SK-N-SH (cell line): ENCODE measurements at regions not wholly inside any gene's neighbourhood (a gene's known extent, or its start where the extent isn't known, plus 50 kb on each side); places are given as distances from the start of the nearest gene placed in this dataset.

ENCODE experiments used
- EP300 ChIP-seq, 2 experiments: IDR thresholded peaks; 2 replicates each; pipeline versions ENCODE4 v1.4.0 to v1.6.1; 2012; ENCODE audit warnings: borderline replicate concordance in 1 of 2, low read depth in 1 of 2, low read length in 1 of 2
- FOSL2 ChIP-seq: IDR thresholded peaks from 2 replicates; pipeline ENCODE4 v1.4.0; 2012; ENCODE audit warnings: low read depth, mild to moderate bottlenecking, moderate library complexity, borderline replicate concordance
- MAX ChIP-seq: IDR thresholded peaks from 2 replicates; pipeline ENCODE4 v1.4.0; 2012; ENCODE audit warnings: low read depth
- MXI1 ChIP-seq: IDR thresholded peaks from 2 replicates; pipeline ENCODE4 v1.6.1; 2012; ENCODE audit warnings: mild to moderate bottlenecking, low read depth, low read length, improper control_type of control experiment
- NRF1 ChIP-seq: IDR thresholded peaks from 2 replicates; pipeline ENCODE4 v1.6.1; 2012; ENCODE audit warnings: low read depth, mild to moderate bottlenecking, low read length
- POLR2AphosphoS5 ChIP-seq: IDR thresholded peaks from 2 replicates; pipeline ENCODE4 v1.6.1; 2012; ENCODE audit warnings: low read depth, low read length
- RCOR1 ChIP-seq: fragments of 150-350 bp; IDR thresholded peaks from 2 replicates; pipeline ENCODE4 v1.6.1; 2017; ENCODE audit warnings: antibody characterized with exemption, low read length
- RFX5 ChIP-seq: IDR thresholded peaks from 2 replicates; pipeline ENCODE4 v1.6.1; 2012; ENCODE audit warnings: mild to moderate bottlenecking, improper control_type of control experiment, low read length
- RXRA ChIP-seq: IDR thresholded peaks from 2 replicates; pipeline ENCODE4 v1.4.0; 2012; ENCODE audit warnings: low read depth, mild to moderate bottlenecking, borderline replicate concordance
- YY1 ChIP-seq: IDR thresholded peaks from 2 replicates; pipeline ENCODE4 v1.4.0; 2012; ENCODE audit warnings: low read depth, mild to moderate bottlenecking
- TF ChIP-seq, protein P1 (sequence below): fragments of 200-600 bp; sonication (generic); IDR thresholded peaks from 2 replicates; pipeline ENCODE4 v1.6.1; 2017; ENCODE audit warnings: antibody characterized with exemption, mild to moderate bottlenecking, moderate library complexity

GRCh38 chr16:35295856-35296255 lies 1836.4 kb downstream of the TP53TG3F start:
- TF ChIP-seq NRF1 = no peak
- TF ChIP-seq RFX5 = no peak
- TF ChIP-seq, protein P1, sequence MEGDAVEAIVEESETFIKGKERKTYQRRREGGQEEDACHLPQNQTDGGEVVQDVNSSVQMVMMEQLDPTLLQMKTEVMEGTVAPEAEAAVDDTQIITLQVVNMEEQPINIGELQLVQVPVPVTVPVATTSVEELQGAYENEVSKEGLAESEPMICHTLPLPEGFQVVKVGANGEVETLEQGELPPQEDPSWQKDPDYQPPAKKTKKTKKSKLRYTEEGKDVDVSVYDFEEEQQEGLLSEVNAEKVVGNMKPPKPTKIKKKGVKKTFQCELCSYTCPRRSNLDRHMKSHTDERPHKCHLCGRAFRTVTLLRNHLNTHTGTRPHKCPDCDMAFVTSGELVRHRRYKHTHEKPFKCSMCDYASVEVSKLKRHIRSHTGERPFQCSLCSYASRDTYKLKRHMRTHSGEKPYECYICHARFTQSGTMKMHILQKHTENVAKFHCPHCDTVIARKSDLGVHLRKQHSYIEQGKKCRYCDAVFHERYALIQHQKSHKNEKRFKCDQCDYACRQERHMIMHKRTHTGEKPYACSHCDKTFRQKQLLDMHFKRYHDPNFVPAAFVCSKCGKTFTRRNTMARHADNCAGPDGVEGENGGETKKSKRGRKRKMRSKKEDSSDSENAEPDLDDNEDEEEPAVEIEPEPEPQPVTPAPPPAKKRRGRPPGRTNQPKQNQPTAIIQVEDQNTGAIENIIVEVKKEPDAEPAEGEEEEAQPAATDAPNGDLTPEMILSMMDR = no peak
- no peak for TF ChIP-seq POLR2AphosphoS5
- TF ChIP-seq RCOR1 = no peak
- no peak for TF ChIP-seq RXRA
- TF ChIP-seq EP300 (IDR thresholded peaks at IDR 0.05; ENCODE audit: borderline replicate concordance in 1 of 2, low read depth in 1 of 2, low read length in 1 of 2) = no peak
- TF ChIP-seq YY1 = no peak
- no peak for TF ChIP-seq FOSL2
- TF ChIP-seq MAX = no peak
- no peak for TF ChIP-seq MXI1
